PC-3 (cell line): ENCODE measurements at regions not wholly inside any gene's neighbourhood (a gene's known extent, or its start where the extent isn't known, plus 50 kb on each side); places are given as distances from the start of the nearest gene placed in this dataset.
"Not testable (repeated sequence)": the region's sequence is repeated elsewhere in the genome, so short reads cannot be mapped to it uniquely, and the experiment has no call there.

Experiments
- ATAC-seq: fragments of 200-7000 bp; cut with Tn5 transposase; 2 replicates; pipeline ENCODE4 v1.9.1; 2020; ENCODE audit warnings: mild to moderate bottlenecking, moderate library complexity
- BruUV-seq: library from RNA; stranded (reverse); fragments of 400-500 nt; replicated peaks from 2 replicates; lab custom pipeline; 2021; lab: Mats Ljungman, UMichigan
- CTCF ChIA-PET: fragments of 300-600 bp; sonication (Branson Sonifier 250); formaldehyde crosslinking; loops from one replicate; lab custom pipeline; 2022; ENCODE audit warnings: antibody characterized with exemption; lab: Charles Lee
- POLR2A ChIA-PET: fragments of 300-600 bp; sonication (Branson Sonifier 250); formaldehyde crosslinking; loops from one replicate; lab custom pipeline; 2022; ENCODE audit warnings: antibody characterized with exemption; ENCODE audit not compliant: unreplicated experiment; lab: Charles Lee
- DNase-seq: peaks from one replicate; pipeline ENCODE4 v3.0.0-alpha.2; 2015
- H2AFZ ChIP-seq: fragments of 300-600 bp; sonication (generic); 2 replicates; pipeline ENCODE4 v1.6.0; 2016; ENCODE audit warnings: antibody characterized with exemption, low read length
- H3F3A ChIP-seq: fragments of 300-600 bp; sonication (generic); one replicate; pipeline ENCODE4 v1.6.0; 2017; ENCODE audit warnings: antibody characterized with exemption, low read length, control low read depth, mild to moderate bottlenecking; ENCODE audit not compliant: unreplicated experiment
- H3K27ac ChIP-seq: fragments of 300-600 bp; sonication (generic); 2 replicates; pipeline ENCODE4 v1.5.1; 2016; ENCODE audit warnings: mild to moderate bottlenecking, low read length
- H3K27me3 ChIP-seq: fragments of 300-600 bp; sonication (generic); 2 replicates; pipeline ENCODE4 v1.6.1; 2016; ENCODE audit warnings: low read length, mixed read lengths
- H3K36me3 ChIP-seq: fragments of 300-600 bp; sonication (generic); 2 replicates; pipeline ENCODE4 v1.6.1; 2016; ENCODE audit warnings: low read depth, mixed run types, low read length, mixed read lengths
- H3K4me1 ChIP-seq: fragments of 300-600 bp; sonication (generic); 2 replicates; pipeline ENCODE4 v1.5.1; 2016; ENCODE audit warnings: low read length; ENCODE audit not compliant: insufficient read depth
- H3K4me2 ChIP-seq: fragments of 300-600 bp; sonication (generic); 2 replicates; pipeline ENCODE4 v1.6.0; 2016; ENCODE audit warnings: low read length
- H3K4me3 ChIP-seq: fragments of 300-600 bp; sonication (generic); 2 replicates; pipeline ENCODE4 v1.5.1; 2016; ENCODE audit warnings: mild to moderate bottlenecking, low read length, mixed read lengths
- H3K79me2 ChIP-seq: fragments of 300-600 bp; sonication (generic); 2 replicates; pipeline ENCODE4 v1.6.1; 2017; ENCODE audit warnings: low read length, mixed read lengths
- H3K9ac ChIP-seq: fragments of 300-600 bp; sonication (generic); 2 replicates; pipeline ENCODE4 v1.6.0; 2016; ENCODE audit warnings: mild to moderate bottlenecking, low read length
- H3K9me2 ChIP-seq: fragments of 300-600 bp; sonication (generic); replicated peaks from 2 replicates; pipeline ENCODE4 v1.6.1; 2016; ENCODE audit warnings: mixed run types, low read length, mixed read lengths
- H3K9me3 ChIP-seq: fragments of 300-600 bp; sonication (generic); 2 replicates; pipeline ENCODE4 v1.6.1; 2016; ENCODE audit warnings: low read length, mixed read lengths
- H4K20me1 ChIP-seq: fragments of 300-600 bp; sonication (generic); 2 replicates; pipeline ENCODE4 v1.6.1; 2016; ENCODE audit warnings: low read length, mixed read lengths
- CTCF ChIP-seq: fragments of 300-600 bp; sonication (generic); conservative IDR thresholded peaks from 2 replicates; pipeline ENCODE4 v1.5.1; 2017; ENCODE audit warnings: antibody characterized with exemption, low read depth, mild to moderate bottlenecking, low read length
- EZH2 ChIP-seq: fragments of 300-600 bp; sonication (generic); IDR thresholded peaks from one replicate; pipeline ENCODE4 v1.6.1; 2017; ENCODE audit warnings: antibody characterized with exemption, mild to moderate bottlenecking, low read length; ENCODE audit not compliant: unreplicated experiment
- EZH2phosphoT487 ChIP-seq: fragments of 300-600 bp; sonication (generic); IDR thresholded peaks from 2 replicates; pipeline ENCODE4 v1.6.1; 2018; ENCODE audit warnings: mild to moderate bottlenecking, antibody characterized with exemption, low read length, borderline replicate concordance
- intact Hi-C: fragments of 100-400 bp; cut with micrococcal nuclease; formaldehyde crosslinking; loops from 2 replicates; pipeline ENCODE4 v1.9.0; 2023

- no peak overlapping the region for H3K27ac ChIP-seq
- no peaks in the 10 kb centered on the region for H3K27me3 ChIP-seq
- H3F3A ChIP-seq: no peaks in the 10 kb centered on the region
- no peak overlapping the region for H2AFZ ChIP-seq
- ChIA-PET POLR2A (no interaction called here), CTCF (no interaction called here)
- no peaks in the 10 kb centered on the region for H4K20me1 ChIP-seq
- ATAC-seq: no peak
- no TSS peak for BruUV-seq
- no peaks in the 10 kb centered on the region for H3K79me2 ChIP-seq
- no peak overlapping the region for H3K9ac ChIP-seq
- no peaks in the 10 kb centered on the region for H3K4me1 ChIP-seq
- no peaks in the 10 kb centered on the region for H3K36me3 ChIP-seq
- no peak overlapping the region for H3K4me2 ChIP-seq
- no peaks in the 10 kb centered on the region for H3K9me2 ChIP-seq
- H3K4me3 ChIP-seq: no peak overlapping the region
- intact Hi-C loops: no loop called here
- DNase-seq: no peak
- no peaks in the 10 kb centered on the region for H3K9me3 ChIP-seq
- TF ChIP-seq EZH2 (no peak), CTCF (no peak), EZH2phosphoT487 (no peak)
Observed at GRCh38 chr21:31586118-31586517, 73.4 kb upstream of the SOD1 start.

- H4K20me1 ChIP-seq, DNase-seq, H3K9me2 ChIP-seq, H3K9me3 ChIP-seq, H3K4me3 ChIP-seq, H3K9ac ChIP-seq, POLR2A ChIA-PET, H3F3A ChIP-seq, H3K27ac ChIP-seq, H3K4me2 ChIP-seq, H3K79me2 ChIP-seq, BruUV-seq, H3K36me3 ChIP-seq, H3K4me1 ChIP-seq, H3K27me3 ChIP-seq, ATAC-seq, H2AFZ ChIP-seq: not testable (repeated sequence)
- CTCF ChIA-PET: interaction anchor here (0.6 kb wide), 1 partner anchor 389 kb away, joined by 3 read pairs; no protein-coding TSS in a partner anchor
- intact Hi-C loops: loop anchor here (5.0 kb wide), 1 partner anchor 77 kb away; no protein-coding TSS in a partner anchor
Observed at GRCh38 chr21:31583937-31584336, 75.6 kb upstream of the SOD1 start.

- no TSS peak for BruUV-seq
- no peak for ATAC-seq
- POLR2A ChIA-PET: no interaction called here
- Histone ChIP-seq H3K27me3 (no peaks in the 10 kb centered on the region), H3F3A (no peaks in the 10 kb centered on the region), H3K4me3 (no peak overlapping the region), H3K4me2 (no peak overlapping the region), H3K27ac (no peak overlapping the region), H3K9me3 (no peaks in the 10 kb centered on the region), H3K79me2 (no peaks in the 10 kb centered on the region), H3K4me1 (no peaks in the 10 kb centered on the region), H2AFZ (no peak overlapping the region), H3K9ac (no peak overlapping the region), H3K36me3 (no peaks in the 10 kb centered on the region), H4K20me1 (no peaks in the 10 kb centered on the region), H3K9me2 (no peaks in the 10 kb centered on the region)
- CTCF ChIA-PET: interaction anchor here (0.6 kb wide), 2 partner anchors 9 to 388 kb away, joined by 3 to 5 read pairs; no protein-coding TSS in a partner anchor
- TF ChIP-seq CTCF (no peak), EZH2phosphoT487 (no peak), EZH2 (no peak)
- intact Hi-C loops: loop anchor here (5.0 kb wide), 1 partner anchor 76 kb away; no protein-coding TSS in a partner anchor
- no peak for DNase-seq
Observed at GRCh38 chr21:31583498-31583897, 76.0 kb upstream of the SOD1 start.
